HG03108 (cell line): ENCODE measurements at regions not wholly inside any gene's neighbourhood (a gene's known extent, or its start where the extent isn't known, plus 50 kb on each side); places are given as distances from the start of the nearest gene placed in this dataset.

ENCODE experiments used
- ATAC-seq: cut with Tn5 transposase; IDR thresholded peaks from one replicate; pipeline ENCODE4 v1.9.1; 2021; ENCODE audit warnings: moderate library complexity; ENCODE audit not compliant: unreplicated experiment

DNA sequence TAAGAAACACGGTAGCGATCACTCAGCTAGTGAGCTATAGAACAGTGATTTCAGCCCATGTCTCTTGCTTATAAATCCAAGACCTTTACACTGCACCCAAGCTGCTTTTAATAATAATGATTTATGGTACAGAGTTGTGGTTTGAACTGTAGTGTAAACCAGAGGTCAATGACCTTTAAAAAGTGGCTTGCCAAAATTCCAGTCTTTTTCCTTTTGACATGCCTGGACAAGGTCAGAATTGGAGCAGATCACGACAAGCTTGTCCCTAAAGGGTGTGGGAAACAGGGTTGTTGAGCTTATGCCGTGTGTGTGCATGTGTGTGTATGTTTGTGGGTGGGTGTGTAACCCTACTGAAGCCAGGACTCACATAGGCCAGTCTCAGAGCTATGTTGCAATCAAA, 225.3 kb upstream of the CLINT1 start:
- ATAC-seq = no peak

- no peak for ATAC-seq
Measured at GRCh38 chr5:158082696-158083287, 223.8 kb upstream of the CLINT1 start.

DNA sequence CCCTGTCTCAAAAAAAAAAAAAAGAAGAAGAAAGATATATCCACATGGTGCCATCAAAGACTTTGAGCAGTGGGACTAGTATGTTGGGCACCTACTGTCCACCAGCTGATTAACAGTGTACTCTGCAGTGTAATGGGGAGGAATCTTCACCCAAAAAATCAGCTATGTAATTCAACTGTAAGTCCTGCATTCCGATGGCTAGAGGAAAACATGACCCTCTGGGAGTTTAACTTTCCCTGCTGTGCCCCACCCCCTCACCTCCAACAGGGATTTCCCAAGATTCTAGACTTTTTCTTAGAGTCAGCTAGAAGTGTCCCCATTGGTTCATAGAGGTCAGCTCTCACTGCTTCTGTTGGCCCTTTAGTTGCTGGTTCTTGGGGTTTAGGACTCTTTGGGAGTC, 221.2 kb upstream of the CLINT1 start:
- no peak for ATAC-seq

DNA sequence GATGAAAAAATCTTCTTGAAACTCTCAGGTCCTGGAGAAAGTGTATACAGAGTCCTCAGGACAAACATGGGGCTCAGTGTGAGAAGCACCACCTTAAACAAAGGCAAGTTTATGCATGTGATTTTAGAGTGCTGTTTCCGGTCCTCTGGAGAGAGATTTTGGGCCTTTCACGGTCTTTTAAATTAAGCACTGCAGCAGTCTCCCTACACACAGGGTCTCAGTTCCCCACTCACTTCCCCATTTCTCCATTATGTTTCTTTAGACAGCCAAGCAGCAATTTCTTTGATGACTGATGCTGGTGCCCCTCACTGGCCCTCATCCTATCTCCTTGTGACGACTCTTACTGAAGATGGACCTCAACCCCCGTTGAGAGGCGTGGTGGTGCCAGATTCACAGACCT, 220.2 kb upstream of the CLINT1 start:
- no peak for ATAC-seq

GRCh38 chr5:158074992-158075769, 216.2 kb upstream of the CLINT1 start:
- ATAC-seq = no peak

GRCh38 chr5:158074597-158074991, 215.6 kb upstream of the CLINT1 start:
- no peak for ATAC-seq

- ATAC-seq = no peak
Measured at GRCh38 chr5:158070859-158071258, 211.9 kb upstream of the CLINT1 start.

DNA sequence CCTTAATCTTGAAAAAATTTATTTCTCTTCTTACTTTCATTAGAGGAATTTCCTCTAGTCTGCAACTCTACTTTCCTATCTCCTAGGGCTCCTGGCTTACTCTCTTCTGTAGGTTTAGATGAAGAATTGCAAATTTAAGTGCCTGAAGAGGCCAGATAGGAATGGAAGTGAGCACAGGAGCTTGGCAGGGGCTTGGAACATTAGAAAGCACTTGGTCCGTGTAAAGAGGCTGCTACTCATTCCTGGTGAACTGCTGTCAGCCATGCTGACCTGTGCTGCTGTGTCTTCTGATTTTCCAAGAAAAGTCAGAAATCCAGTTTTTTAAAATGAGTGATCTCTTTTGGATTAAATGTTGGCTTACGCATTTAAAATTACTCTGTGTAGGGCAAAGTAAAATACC, 210.9 kb upstream of the CLINT1 start:
- no peak for ATAC-seq

DNA sequence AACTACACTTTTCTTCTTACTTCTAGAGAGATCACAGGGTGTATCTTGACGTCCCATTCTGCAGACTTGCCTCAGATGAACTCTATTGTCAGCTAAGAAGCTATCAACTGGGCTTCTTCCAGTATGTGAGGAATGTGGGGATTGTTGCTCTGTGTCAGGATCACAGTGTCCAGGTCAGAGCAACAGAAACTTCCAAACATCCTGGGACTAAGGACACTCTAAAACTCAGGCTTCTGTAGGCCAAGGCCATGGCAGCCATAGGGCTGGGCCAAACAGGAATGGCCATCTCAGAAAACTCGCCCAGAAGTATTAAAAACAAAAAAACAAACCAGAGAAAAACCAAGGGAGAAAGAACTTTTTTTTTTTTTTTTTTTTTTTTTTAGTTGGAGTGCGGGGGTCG, 210.0 kb upstream of the CLINT1 start:
- no peak for ATAC-seq

GRCh38 chr5:158066076-158066475, 207.1 kb upstream of the CLINT1 start:
- no peak for ATAC-seq

DNA sequence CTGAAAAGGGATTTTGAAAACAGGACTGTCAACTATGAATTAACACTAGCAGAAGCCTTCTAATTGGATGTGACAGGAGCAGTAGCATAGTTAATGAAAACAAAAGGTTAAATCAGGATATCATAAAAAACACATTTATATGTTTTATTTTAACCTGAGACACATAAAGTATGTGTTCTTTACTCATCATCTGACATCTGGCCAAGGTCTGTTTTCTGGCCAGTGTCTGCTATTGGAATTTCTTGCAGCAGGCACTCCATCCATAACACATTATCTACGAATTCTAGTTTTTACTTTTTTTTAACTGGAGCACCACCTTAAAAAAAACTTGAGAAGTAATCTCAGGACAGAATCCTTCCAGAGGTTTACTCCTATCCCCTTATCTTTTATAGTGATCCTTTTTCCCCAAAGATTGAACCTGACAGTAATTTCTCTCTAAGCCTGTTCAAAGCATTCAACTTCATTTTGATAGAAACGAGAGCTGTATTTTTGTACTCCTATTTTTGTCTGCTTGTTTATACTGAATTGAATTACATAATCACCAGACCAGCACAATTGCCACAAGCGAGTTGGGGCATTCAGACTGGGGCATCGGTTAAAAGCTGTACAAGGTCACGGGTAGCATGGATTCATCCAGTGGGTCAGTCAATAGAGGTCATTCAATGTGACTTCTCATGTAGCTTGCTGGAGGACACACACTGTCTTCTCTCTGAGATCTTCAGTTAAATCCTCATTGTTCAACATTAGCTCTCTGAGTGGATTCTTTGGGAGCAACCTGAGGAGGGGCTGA, 205.6 kb upstream of the CLINT1 start:
- no peak for ATAC-seq

GRCh38 chr5:158063052-158063451, 204.1 kb upstream of the CLINT1 start:
- no peak for ATAC-seq

DNA sequence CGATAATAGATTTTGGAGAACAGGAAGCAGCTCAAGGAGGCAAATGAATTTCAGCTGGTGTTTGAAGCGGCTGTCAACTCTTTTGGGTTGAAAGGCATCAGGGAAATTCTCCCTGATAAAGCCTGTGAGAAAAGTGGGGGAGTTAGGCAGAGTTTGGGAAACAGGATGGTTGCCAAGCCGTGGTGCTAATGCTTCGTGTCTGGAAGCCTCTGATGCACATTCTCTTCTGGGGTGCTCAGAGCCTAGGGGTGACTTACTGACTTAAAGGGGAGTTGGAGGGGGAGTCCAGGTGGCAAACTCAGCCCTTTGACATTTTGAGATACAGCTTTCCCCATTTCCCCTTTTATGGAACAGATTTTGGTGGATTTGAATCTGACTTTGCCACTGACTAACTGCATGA, 202.5 kb upstream of the CLINT1 start:
- ATAC-seq = no peak

- ATAC-seq = no peak
Measured at GRCh38 chr5:158060212-158060611, 201.3 kb upstream of the CLINT1 start.

DNA sequence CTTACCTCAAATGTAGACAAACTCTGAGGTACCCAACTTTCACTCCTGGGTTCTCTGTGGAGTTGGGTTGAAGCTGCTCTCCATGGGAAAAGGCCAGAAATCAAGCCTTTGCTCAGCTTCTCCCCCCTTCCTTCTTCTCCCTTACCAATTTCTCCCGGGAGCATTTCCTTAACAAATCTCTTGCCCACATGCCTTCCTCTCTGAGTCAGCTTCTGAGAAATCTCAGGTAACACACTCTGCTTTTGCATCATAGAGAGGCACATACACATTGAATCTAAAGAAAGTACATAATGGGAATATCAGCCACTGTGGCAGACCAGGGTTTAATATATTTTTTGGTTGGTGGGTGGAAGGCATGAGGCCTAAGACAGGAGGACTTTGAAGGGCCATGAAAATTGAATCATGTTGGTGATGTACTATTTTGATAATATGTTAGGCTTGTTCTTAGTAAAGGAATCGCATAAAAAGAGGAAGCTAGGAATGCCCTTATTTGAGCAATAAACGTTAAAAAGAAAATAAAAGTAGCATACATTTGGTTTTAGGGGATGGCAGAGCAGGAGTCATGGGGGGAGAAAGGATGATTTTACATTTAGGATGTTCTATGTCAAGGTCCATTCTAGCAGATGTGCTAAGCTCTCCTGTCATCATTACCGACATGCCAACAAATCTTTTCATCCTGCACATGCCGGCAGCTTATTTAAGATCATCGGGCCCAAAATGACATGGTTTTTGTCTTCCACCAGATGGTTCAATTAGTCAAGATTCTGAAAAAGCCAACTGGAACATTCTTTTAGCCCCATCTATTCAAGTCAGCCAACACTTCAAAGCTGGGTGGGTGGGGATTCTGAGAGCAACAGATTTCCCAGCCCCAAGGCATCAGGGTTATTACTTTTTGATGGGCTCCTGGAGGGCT, 199.5 kb upstream of the CLINT1 start:
- ATAC-seq = no peak

- no peak for ATAC-seq
Measured at GRCh38 chr5:158056130-158056825, 197.3 kb upstream of the CLINT1 start.

DNA sequence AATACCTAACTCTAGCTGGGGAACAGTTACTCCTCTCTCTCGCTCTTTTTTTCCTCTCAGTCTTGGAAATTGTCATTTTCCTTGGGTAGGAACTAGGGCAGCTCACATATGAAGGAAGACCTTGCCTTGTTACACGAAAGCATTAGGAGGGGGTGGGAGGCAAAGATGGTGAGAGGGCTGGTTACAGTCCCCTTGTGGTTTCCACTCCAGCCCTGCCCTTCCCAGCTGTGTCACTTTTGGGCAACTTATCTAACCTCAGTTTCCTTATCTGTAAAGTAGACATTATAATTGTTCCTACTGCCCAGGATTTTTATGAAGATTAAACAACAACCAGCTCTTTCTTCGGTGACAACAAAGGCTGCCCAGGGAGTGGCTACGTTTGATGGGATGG, 196.2 kb upstream of the CLINT1 start:
- no peak for ATAC-seq

GRCh38 chr5:158054223-158055110, 195.5 kb upstream of the CLINT1 start:
- ATAC-seq = no peak

- no peak for ATAC-seq
Measured at GRCh38 chr5:158051036-158051435, 192.1 kb upstream of the CLINT1 start.
